Ishikawa (cell line): ENCODE measurements at regions not wholly inside any gene's neighbourhood (a gene's known extent, or its start where the extent isn't known, plus 50 kb on each side); places are given as distances from the start of the nearest gene placed in this dataset.

Source experiments
- TEAD4 ChIP-seq: IDR thresholded peaks from 2 replicates; pipeline ENCODE4 v1.6.1; 2012
- TF ChIP-seq, protein P1 (sequence below): IDR thresholded peaks from 2 replicates; pipeline ENCODE4 v1.6.1; 2012

DNA sequence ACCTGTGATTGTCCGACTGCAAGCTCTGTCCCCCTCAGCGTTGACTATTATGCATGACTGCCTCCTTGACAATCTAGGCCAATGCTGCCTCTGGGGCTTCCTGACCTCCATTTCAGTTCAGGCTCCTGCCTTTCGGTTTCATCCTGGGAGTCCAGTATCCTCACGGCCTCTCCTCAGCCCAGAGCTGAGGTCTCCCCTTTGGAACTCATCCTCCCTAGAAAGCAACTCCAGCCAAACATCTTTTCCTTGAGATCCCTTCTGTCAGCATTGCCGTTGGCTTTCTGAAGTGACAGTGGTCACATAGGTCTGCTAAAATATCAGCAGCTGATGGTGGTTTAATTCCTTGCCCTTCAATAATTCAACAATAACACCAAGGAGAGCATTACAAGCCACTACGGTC is 519.1 kb upstream of the NBEA start:
- TF ChIP-seq TEAD4, result no peak
- TF ChIP-seq, protein P1, sequence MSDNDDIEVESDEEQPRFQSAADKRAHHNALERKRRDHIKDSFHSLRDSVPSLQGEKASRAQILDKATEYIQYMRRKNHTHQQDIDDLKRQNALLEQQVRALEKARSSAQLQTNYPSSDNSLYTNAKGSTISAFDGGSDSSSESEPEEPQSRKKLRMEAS, result no peak
